ENCODE measurements at regions not wholly inside any gene's neighbourhood (a gene's known extent, or its start where the extent isn't known, plus 50 kb on each side); places are given as distances from the start of the nearest gene placed in this dataset.

DNA sequence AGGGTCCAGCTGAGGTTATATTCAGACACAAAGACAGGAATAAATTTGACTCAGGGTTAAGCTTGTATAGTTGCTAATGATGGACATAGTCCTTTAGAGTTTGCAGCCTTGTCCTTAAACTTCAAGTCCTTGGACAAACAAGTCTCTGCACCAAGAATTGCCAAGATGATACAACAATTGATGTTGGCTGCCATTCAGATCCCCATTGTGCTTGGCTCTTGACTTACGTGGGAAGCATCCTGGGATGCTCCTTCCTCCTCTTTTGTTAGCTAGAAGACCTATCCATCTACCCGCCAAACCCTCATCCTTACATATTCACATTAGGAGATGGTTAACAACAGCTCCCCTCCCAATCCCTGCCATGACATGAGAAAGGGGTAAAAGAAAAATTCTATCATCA lies 115.6 kb downstream of the RDH14 start:
- TF ChIP-seq, protein P1, sequence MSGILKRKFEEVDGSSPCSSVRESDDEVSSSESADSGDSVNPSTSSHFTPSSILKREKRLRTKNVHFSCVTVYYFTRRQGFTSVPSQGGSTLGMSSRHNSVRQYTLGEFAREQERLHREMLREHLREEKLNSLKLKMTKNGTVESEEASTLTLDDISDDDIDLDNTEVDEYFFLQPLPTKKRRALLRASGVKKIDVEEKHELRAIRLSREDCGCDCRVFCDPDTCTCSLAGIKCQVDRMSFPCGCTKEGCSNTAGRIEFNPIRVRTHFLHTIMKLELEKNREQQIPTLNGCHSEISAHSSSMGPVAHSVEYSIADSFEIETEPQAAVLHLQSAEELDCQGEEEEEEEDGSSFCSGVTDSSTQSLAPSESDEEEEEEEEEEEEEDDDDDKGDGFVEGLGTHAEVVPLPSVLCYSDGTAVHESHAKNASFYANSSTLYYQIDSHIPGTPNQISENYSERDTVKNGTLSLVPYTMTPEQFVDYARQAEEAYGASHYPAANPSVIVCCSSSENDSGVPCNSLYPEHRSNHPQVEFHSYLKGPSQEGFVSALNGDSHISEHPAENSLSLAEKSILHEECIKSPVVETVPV (CRISPR knock-in tag; IDR thresholded peaks at IDR 0.05) = no peak
- TF ChIP-seq, protein P2, sequence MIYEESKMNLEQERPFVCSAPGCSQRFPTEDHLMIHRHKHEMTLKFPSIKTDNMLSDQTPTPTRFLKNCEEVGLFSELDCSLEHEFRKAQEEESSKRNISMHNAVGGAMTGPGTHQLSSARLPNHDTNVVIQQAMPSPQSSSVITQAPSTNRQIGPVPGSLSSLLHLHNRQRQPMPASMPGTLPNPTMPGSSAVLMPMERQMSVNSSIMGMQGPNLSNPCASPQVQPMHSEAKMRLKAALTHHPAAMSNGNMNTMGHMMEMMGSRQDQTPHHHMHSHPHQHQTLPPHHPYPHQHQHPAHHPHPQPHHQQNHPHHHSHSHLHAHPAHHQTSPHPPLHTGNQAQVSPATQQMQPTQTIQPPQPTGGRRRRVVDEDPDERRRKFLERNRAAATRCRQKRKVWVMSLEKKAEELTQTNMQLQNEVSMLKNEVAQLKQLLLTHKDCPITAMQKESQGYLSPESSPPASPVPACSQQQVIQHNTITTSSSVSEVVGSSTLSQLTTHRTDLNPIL (CRISPR knock-in tag; IDR thresholded peaks at IDR 0.05; ENCODE audit: low read depth) = no peak
- TF ChIP-seq PPARA (CRISPR knock-in tag; IDR thresholded peaks at IDR 0.05; ENCODE audit: borderline replicate concordance) (no peak), ZFP30 (CRISPR knock-in tag; IDR thresholded peaks at IDR 0.05) (no peak)
